LoVo (cell line): ENCODE measurements at regions not wholly inside any gene's neighbourhood (a gene's known extent, or its start where the extent isn't known, plus 50 kb on each side); places are given as distances from the start of the nearest gene placed in this dataset.

Experiments used
- DNase-seq: peaks from one replicate; pipeline ENCODE4 v3.0.0-alpha.2; 2016; ENCODE audit warnings: low spot score

GRCh38 chr14:99037777-99038430 lies 234.1 kb downstream of the BCL11B start:
- no peak for DNase-seq

GRCh38 chr14:99038431-99038820 lies 233.6 kb downstream of the BCL11B start:
- DNase-seq: no peak

- DNase-seq: no peak
Measured at GRCh38 chr14:99039331-99040041, 232.5 kb downstream of the BCL11B start.

- no peak for DNase-seq
Measured at GRCh38 chr14:99040052-99040451, 231.9 kb downstream of the BCL11B start.

- DNase-seq: no peak
Measured at GRCh38 chr14:99040711-99041110, 231.3 kb downstream of the BCL11B start.

- no peak for DNase-seq
Measured at GRCh38 chr14:99041141-99041819, 230.7 kb downstream of the BCL11B start.

GRCh38 chr14:99041820-99042174 lies 230.2 kb downstream of the BCL11B start:
- no peak for DNase-seq

- no peak for DNase-seq
Measured at GRCh38 chr14:99042381-99043266, 229.4 kb downstream of the BCL11B start.

GRCh38 chr14:99043267-99043615 lies 228.8 kb downstream of the BCL11B start:
- no peak for DNase-seq

GRCh38 chr14:99043756-99044155 lies 228.2 kb downstream of the BCL11B start:
- DNase-seq: no peak

GRCh38 chr14:99047441-99048031 lies 224.5 kb downstream of the BCL11B start:
- no peak for DNase-seq

GRCh38 chr14:99050309-99050708 lies 221.7 kb downstream of the BCL11B start:
- no peak for DNase-seq

GRCh38 chr14:99052467-99052866 lies 219.5 kb downstream of the BCL11B start:
- no peak for DNase-seq

- DNase-seq: no peak
Measured at GRCh38 chr14:99055019-99055418, 217.0 kb downstream of the BCL11B start.

- no peak for DNase-seq
Measured at GRCh38 chr14:99055816-99056215, 216.2 kb downstream of the BCL11B start.

- no peak for DNase-seq
Measured at GRCh38 chr14:99057576-99058083, 214.4 kb downstream of the BCL11B start.

- no peak for DNase-seq
Measured at GRCh38 chr14:99058542-99058941, 213.5 kb downstream of the BCL11B start.

- no peak for DNase-seq
Measured at GRCh38 chr14:99062216-99062615, 209.8 kb downstream of the BCL11B start.

GRCh38 chr14:99062772-99063418 lies 209.1 kb downstream of the BCL11B start:
- no peak for DNase-seq

- no peak for DNase-seq
Measured at GRCh38 chr14:99063620-99064225, 208.3 kb downstream of the BCL11B start.
